ENCODE measurements at regions not wholly inside any gene's neighbourhood (a gene's known extent, or its start where the extent isn't known, plus 50 kb on each side); places are given as distances from the start of the nearest gene placed in this dataset.

GRCh38 chr7:25887795-25888559 lies 264.0 kb upstream of the NFE2L3 start:
- no peaks in the 10 kb centered on the region for H3K9me3 ChIP-seq
- TF ChIP-seq, protein P1, sequence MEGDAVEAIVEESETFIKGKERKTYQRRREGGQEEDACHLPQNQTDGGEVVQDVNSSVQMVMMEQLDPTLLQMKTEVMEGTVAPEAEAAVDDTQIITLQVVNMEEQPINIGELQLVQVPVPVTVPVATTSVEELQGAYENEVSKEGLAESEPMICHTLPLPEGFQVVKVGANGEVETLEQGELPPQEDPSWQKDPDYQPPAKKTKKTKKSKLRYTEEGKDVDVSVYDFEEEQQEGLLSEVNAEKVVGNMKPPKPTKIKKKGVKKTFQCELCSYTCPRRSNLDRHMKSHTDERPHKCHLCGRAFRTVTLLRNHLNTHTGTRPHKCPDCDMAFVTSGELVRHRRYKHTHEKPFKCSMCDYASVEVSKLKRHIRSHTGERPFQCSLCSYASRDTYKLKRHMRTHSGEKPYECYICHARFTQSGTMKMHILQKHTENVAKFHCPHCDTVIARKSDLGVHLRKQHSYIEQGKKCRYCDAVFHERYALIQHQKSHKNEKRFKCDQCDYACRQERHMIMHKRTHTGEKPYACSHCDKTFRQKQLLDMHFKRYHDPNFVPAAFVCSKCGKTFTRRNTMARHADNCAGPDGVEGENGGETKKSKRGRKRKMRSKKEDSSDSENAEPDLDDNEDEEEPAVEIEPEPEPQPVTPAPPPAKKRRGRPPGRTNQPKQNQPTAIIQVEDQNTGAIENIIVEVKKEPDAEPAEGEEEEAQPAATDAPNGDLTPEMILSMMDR (IDR thresholded peaks at IDR 0.05), result no peak
- no peak for TF ChIP-seq POLR2A (IDR thresholded peaks at IDR 0.05)
- no peak overlapping the region for H3K27ac ChIP-seq
- intact Hi-C loops (cut with DNase I), result no loop called here
- WGBS, 2 donors, result 96% methylated on average over 2 of the region's 2 CpGs
- H3K36me3 ChIP-seq, result no peaks in the 10 kb centered on the region
- H3K27me3 ChIP-seq, result peaks cover 0 to 83% (median 5%) of the 10 kb centered on the region in 4 donors
- H3K4me3 ChIP-seq, result no peak overlapping the region
- no peaks in the 10 kb centered on the region for H3K4me1 ChIP-seq
- DNase-seq, result no peak

- Histone ChIP-seq H3K36me3 (no peaks in the 10 kb centered on the region), H3K9me3 (no peaks in the 10 kb centered on the region), H3K27ac (no peak overlapping the region), H3K4me1 (peaks cover 5 to 16% (median 6%) of the 10 kb centered on the region in 3 donors), H3K4me3 (no peak overlapping the region), H3K27me3 (peaks cover 0 to 74% (median 2%) of the 10 kb centered on the region in 4 donors)
- 50 to 65% methylated on average over 7 of the region's 7 CpGs for WGBS, 2 donors
- DNase-seq, result no peak
- intact Hi-C loops (cut with DNase I), result loop anchor here (5.0 to 10.0 kb wide), 2 partner anchors 478 to 775 kb away; no protein-coding TSS in a partner anchor
- no peak for TF ChIP-seq POLR2A (IDR thresholded peaks at IDR 0.05)
- TF ChIP-seq, protein P1 (IDR thresholded peaks at IDR 0.05), result no peak
These were observed 262.2 kb upstream of the NFE2L3 start for GRCh38 chr7:25889765-25890164.

GRCh38 chr7:25891591-25891990 lies 260.4 kb upstream of the NFE2L3 start:
- peaks cover 0 to 71% (median 2%) of the 10 kb centered on the region in 4 donors for H3K27me3 ChIP-seq
- no peak for DNase-seq

DNA sequence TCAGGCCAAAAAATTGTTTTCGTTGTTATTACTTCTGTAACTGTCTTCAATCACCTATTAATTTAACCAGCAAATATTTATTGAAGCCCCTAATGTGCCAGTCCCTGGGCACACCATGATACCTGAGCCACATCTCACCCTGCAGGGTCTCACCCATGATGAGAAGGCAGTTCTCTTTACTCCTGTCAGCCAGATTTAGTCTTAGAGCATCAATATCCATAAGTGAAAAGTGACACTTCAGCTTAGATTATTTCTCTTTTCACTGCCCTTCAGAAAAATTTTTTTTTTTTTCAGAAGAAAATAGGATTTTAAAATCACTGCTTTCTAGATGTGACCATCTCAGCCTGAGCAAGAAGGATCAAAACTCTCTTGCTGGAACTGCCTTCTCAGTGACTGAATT lies 258.6 kb upstream of the NFE2L3 start:
- Histone ChIP-seq H3K4me3 (peak overlapping the region in 2 of 4 donors; percentile 46 to 67), H3K4me1 (peaks cover 10 to 25% (median 13%) of the 10 kb centered on the region in 3 donors), H3K36me3 (no peaks in the 10 kb centered on the region), H3K9me3 (no peaks in the 10 kb centered on the region), H3K27me3 (peaks cover 0 to 52% (median 2%) of the 10 kb centered on the region in 4 donors), H3K27ac (peak overlapping the region in 1 of 4 donors; percentile 49)
- WGBS, 2 donors, result 5 to 12% methylated on average over 1 of the region's 1 CpG
- TF ChIP-seq, protein P1 (IDR thresholded peaks at IDR 0.05), result no peak
- no peak for TF ChIP-seq POLR2A (IDR thresholded peaks at IDR 0.05)
- intact Hi-C loops (cut with DNase I), result loop anchor here (5.0 to 10.0 kb wide), 2 partner anchors 474 to 771 kb away; no protein-coding TSS in a partner anchor
- DNase-seq, result no peak

More at GRCh38 chr7:25891591-25891990, 260.4 kb upstream of the NFE2L3 start:
- intact Hi-C loops (cut with DNase I), result loop anchor here (5.0 to 10.0 kb wide), 2 partner anchors 476 to 773 kb away; no protein-coding TSS in a partner anchor
- no peak overlapping the region for H3K4me3 ChIP-seq
- H3K4me1 ChIP-seq, result peaks cover 10 to 25% (median 13%) of the 10 kb centered on the region in 3 donors
- H3K9me3 ChIP-seq, result no peaks in the 10 kb centered on the region
- TF ChIP-seq, protein P1 (IDR thresholded peaks at IDR 0.05), result no peak
- TF ChIP-seq POLR2A (IDR thresholded peaks at IDR 0.05), result no peak
- 63 to 80% methylated on average over 4 of the region's 4 CpGs for WGBS, 2 donors
- H3K36me3 ChIP-seq, result no peaks in the 10 kb centered on the region
- H3K27ac ChIP-seq, result no peak overlapping the region
